GM23248 (cell line): ENCODE measurements at regions not wholly inside any gene's neighbourhood (a gene's known extent, or its start where the extent isn't known, plus 50 kb on each side); places are given as distances from the start of the nearest gene placed in this dataset.

Experiments
- EZH2 ChIP-seq: fragments of 200-600 bp; sonication (generic); IDR thresholded peaks from 2 replicates; pipeline ENCODE4 v1.6.1; 2018; ENCODE audit warnings: antibody characterized with exemption, mild to moderate bottlenecking; ENCODE audit not compliant: insufficient read depth, poor library complexity, severe bottlenecking
- EZH2phosphoT487 ChIP-seq: fragments of 200-600 bp; sonication (generic); IDR thresholded peaks from 2 replicates; pipeline ENCODE4 v1.6.1; 2018; ENCODE audit warnings: antibody characterized with exemption, moderate library complexity, mild to moderate bottlenecking, low read depth; ENCODE audit not compliant: insufficient read depth

DNA sequence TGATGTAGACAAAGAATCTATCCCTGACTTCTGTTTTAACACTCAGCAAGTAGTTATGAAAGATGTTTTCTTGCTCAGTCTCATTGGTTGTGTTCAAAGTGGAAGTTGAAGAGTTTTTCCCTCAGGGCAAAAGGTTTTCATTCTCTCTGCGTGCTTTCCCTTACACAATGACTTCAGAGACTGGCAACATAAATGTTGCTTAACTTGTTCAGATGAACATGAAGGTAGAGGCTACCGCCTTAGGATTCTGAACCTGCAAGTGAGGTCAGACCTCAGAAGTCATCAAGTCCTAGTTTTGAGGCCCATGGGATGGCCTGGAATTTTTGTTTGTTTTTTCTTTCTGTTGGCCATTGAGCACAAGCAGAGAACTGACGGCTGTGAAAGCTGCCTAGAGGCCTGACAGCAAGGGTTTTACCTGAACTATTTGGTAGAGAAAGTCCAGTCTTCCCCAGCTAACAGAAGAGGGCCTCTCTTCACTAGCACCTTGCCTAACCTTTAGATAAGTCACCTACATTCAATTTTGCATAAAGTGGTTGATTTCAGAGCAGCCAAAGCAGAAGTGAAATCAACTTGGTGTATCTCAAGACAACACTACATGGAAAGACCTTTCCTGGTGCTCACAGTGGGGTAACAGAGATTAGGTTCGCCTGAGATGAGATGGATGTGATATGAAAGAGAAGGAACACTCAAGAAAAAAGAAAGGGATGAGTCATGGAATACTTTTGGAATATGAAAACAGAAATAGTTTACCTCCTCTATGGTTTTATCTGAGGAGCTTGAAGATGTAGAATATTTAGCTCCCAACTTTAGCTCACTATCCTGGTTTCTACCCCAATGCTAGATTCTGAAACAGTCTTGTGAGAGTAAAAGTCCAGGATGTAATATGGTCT, 53.6 kb upstream of the AP4E1 start:
- TF ChIP-seq EZH2phosphoT487 (no peak), EZH2 (no peak)
